IMR-90 (cell line): ENCODE measurements at regions not wholly inside any gene's neighbourhood (a gene's known extent, or its start where the extent isn't known, plus 50 kb on each side); places are given as distances from the start of the nearest gene placed in this dataset.
A peak's percentile ranks its signal among the peaks of the same experiment; 100 is the strongest.

Source experiments
- ATAC-seq: fragments of 200-7000 bp; cut with Tn5 transposase; 2 replicates; pipeline ENCODE4 v1.9.1; 2020; ENCODE audit warnings: low read depth, mild to moderate bottlenecking, moderate library complexity
- BruUV-seq: library from RNA; stranded (reverse); fragments of 400-500 nt; replicated peaks from 2 replicates; lab custom pipeline; 2021; lab: Mats Ljungman, UMichigan
- CTCF ChIA-PET: fragments of 300-600 bp; formaldehyde crosslinking; extraction: SDS; loops from one replicate; lab custom pipeline; 2021; ENCODE audit warnings: antibody characterized with exemption; lab: Yijun Ruan, JAX
- POLR2A ChIA-PET: fragments of 300-600 bp; sonication (Branson Sonifier 250); formaldehyde crosslinking; loops from one replicate; lab custom pipeline; 2022; ENCODE audit warnings: antibody characterized with exemption; ENCODE audit not compliant: unreplicated experiment; lab: Charles Lee
- DNase-seq: peaks from one replicate; pipeline ENCODE4 v3.0.0; 2013
- H2AFZ ChIP-seq: replicated peaks from 2 replicates; pipeline ENCODE3; 2013; ENCODE audit warnings: low read length, mild to moderate bottlenecking; ENCODE audit not compliant: poor library complexity
- H2AK5ac ChIP-seq: 2 replicates; pipeline ENCODE4 v1.6.1; 2013; ENCODE audit warnings: low read depth, low read length, inconsistent platforms
- H2AK9ac ChIP-seq: replicated peaks from 2 replicates; pipeline ENCODE3; 2013; ENCODE audit warnings: mild to moderate bottlenecking, low read depth, low read length, moderate library complexity; ENCODE audit not compliant: poor library complexity
- H2BK120ac ChIP-seq: 2 replicates; pipeline ENCODE4 v1.6.1; 2013; ENCODE audit warnings: low read depth, low read length, inconsistent platforms
- H2BK15ac ChIP-seq: 3 replicates; pipeline ENCODE4 v1.6.1; 2013; ENCODE audit warnings: low read depth, low read length, inconsistent platforms
- H2BK20ac ChIP-seq: 2 replicates; pipeline ENCODE4 v1.6.1; 2013; ENCODE audit warnings: low read depth, mild to moderate bottlenecking, inconsistent platforms, low read length, moderate library complexity
- H2BK5ac ChIP-seq: 2 replicates; pipeline ENCODE4 v1.6.1; 2013; ENCODE audit warnings: mild to moderate bottlenecking, low read depth, low read length, inconsistent platforms; ENCODE audit not compliant: poor library complexity, severe bottlenecking
- H3K14ac ChIP-seq: replicated peaks from 2 replicates; pipeline ENCODE4 v1.6.1; 2013; ENCODE audit warnings: low read depth, low read length, inconsistent platforms
- H3K18ac ChIP-seq: 2 replicates; pipeline ENCODE4 v1.6.1; 2013; ENCODE audit warnings: low read depth, low read length, control low read depth
- H3K23ac ChIP-seq: 2 replicates; pipeline ENCODE4 v1.6.1; 2013; ENCODE audit warnings: low read depth, low read length, inconsistent platforms
- H3K27ac ChIP-seq: 2 replicates; pipeline ENCODE4 v1.5.1; 2013; ENCODE audit warnings: mild to moderate bottlenecking, control low read depth, low read length; ENCODE audit not compliant: insufficient read depth
- H3K27me3 ChIP-seq: 2 replicates; pipeline ENCODE4 v1.6.1; 2013; ENCODE audit warnings: low read length; ENCODE audit not compliant: control insufficient read depth, insufficient read depth
- H3K36me3 ChIP-seq: 2 replicates; pipeline ENCODE4 v1.6.1; 2013; ENCODE audit warnings: low read length, mixed read lengths; ENCODE audit not compliant: control insufficient read depth, insufficient read depth
- H3K4ac ChIP-seq: 2 replicates; pipeline ENCODE4 v1.6.1; 2013; ENCODE audit warnings: low read depth, low read length, inconsistent platforms
- H3K4me1 ChIP-seq: 2 replicates; pipeline ENCODE4 v1.6.1; 2013; ENCODE audit warnings: low read length, mixed read lengths; ENCODE audit not compliant: control insufficient read depth, insufficient read depth
- H3K4me2 ChIP-seq: 2 replicates; pipeline ENCODE4 v1.6.1; 2013; ENCODE audit warnings: low read depth, mild to moderate bottlenecking, control low read depth, low read length, moderate library complexity
- H3K4me3 ChIP-seq: 2 replicates; pipeline ENCODE4 v1.5.1; 2013; ENCODE audit warnings: low read depth, mild to moderate bottlenecking, control low read depth, low read length, moderate library complexity; ENCODE audit not compliant: insufficient read depth
- H3K56ac ChIP-seq: 2 replicates; pipeline ENCODE4 v1.6.1; 2013; ENCODE audit warnings: low read length, inconsistent platforms; ENCODE audit not compliant: insufficient read depth; ENCODE audit errors: extremely low read depth
- H3K79me1 ChIP-seq, 2 experiments: 2 replicates each; pipeline ENCODE4 v1.6.1; 2013; ENCODE audit warnings: low read length in 2 of 2, inconsistent platforms in 1 of 2, low read depth in 1 of 2
- H3K9ac ChIP-seq: 2 replicates; pipeline ENCODE4 v1.6.1; 2013; ENCODE audit warnings: low read depth, low read length, control low read depth
- H3K9me1 ChIP-seq: 2 replicates; pipeline ENCODE4 v1.6.1; 2013; ENCODE audit warnings: low read length, inconsistent platforms; ENCODE audit not compliant: insufficient read depth
- H3K9me3 ChIP-seq: 2 replicates; pipeline ENCODE4 v1.6.1; 2013; ENCODE audit warnings: low read length; ENCODE audit not compliant: control insufficient read depth, insufficient read depth
- H4K20me1 ChIP-seq: 2 replicates; pipeline ENCODE4 v1.6.1; 2013; ENCODE audit warnings: low read length, inconsistent platforms; ENCODE audit not compliant: insufficient read depth
- H4K5ac ChIP-seq: 2 replicates; pipeline ENCODE4 v1.6.1; 2013; ENCODE audit warnings: mild to moderate bottlenecking, low read depth, low read length, control low read depth
- H4K8ac ChIP-seq, 2 experiments: 2 replicates each; pipeline ENCODE4 v1.6.1; 2013; ENCODE audit warnings: low read depth in 2 of 2, low read length in 2 of 2, control low read depth in 1 of 2, inconsistent platforms in 1 of 2
- H4K91ac ChIP-seq: 2 replicates; pipeline ENCODE4 v1.6.1; 2013; ENCODE audit warnings: low read depth, low read length, inconsistent platforms; ENCODE audit not compliant: insufficient read depth
- RAD21 ChIP-seq: IDR thresholded peaks from 2 replicates; pipeline ENCODE4 v1.6.1; 2012; ENCODE audit warnings: low read length, improper control_type of control experiment
- SMC3 ChIP-seq: fragments of 150-350 bp; IDR thresholded peaks from 2 replicates; pipeline ENCODE4 v1.6.1; 2016; ENCODE audit warnings: low read depth, mild to moderate bottlenecking, antibody characterized with exemption, low read length, moderate library complexity
- WGBS, 2 experiments: methylation state at CpG; one replicate each; pipeline versions ENCODE4 v1.1.5 to v1.1.7; 2013; ENCODE audit warnings: missing lambda C conversion rate in 2 of 2; ENCODE audit not compliant: insufficient read length in 1 of 2; ENCODE audit errors: extremely low coverage in 2 of 2; 5-methylcytosine and 5-hydroxymethylcytosine counted together
- dilution Hi-C: fragments of 300-500 bp; cut with HindIII; formaldehyde crosslinking; loops from one replicate; pipeline ENCODE4 v1.14.3; 2018; ENCODE audit warnings: low sequenced_read_pairs; ENCODE audit not compliant: unreplicated experiment
- in situ Hi-C: fragments of 300-500 bp; cut with MboI; formaldehyde crosslinking; loops from 3 replicates; pipeline ENCODE4 v1.14.3; 2019; ENCODE audit warnings: low sequenced_read_pairs, inconsistent platforms, mixed read lengths
- intact Hi-C: fragments of 100-400 bp; cut with micrococcal nuclease; formaldehyde crosslinking; loops from 2 replicates; pipeline ENCODE4 v1.10.0; 2022
- TF ChIP-seq, protein P1 (sequence below): fragments of 150-350 bp; IDR thresholded peaks from 2 replicates; pipeline ENCODE4 v1.6.1; 2017; ENCODE audit warnings: mild to moderate bottlenecking, antibody characterized with exemption, low read length, low read depth

DNA sequence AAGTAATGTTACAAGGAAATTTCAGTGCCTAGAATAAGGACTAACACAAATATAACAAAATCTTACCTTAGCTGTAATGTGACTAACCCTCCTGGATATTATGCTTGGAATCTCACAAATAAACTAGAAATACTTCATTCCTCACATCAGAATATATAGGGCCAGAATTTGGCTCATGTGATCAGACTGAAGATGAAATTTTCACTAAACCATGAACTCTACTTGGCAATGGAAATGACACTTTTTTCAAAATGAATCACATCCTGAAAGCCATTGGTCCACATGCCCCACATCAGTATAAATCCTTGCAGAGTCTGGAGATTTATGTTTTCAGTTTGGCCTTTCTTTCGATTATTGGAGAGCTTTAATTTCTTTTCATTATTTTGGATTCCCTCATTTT is 227.8 kb downstream of the NRIP1 start:
- Histone ChIP-seq H3K14ac (no peak overlapping the region), H3K4me3 (no peak overlapping the region), H3K9me1 (no peaks in the 10 kb centered on the region), H2BK20ac (no peak overlapping the region), H3K9me3 (no peaks in the 10 kb centered on the region; the same call in 1 of the 2 replicates), H4K20me1 (no peaks in the 10 kb centered on the region), H3K23ac (no peak overlapping the region), H3K18ac (no peak overlapping the region; the same call in 1 of the 2 replicates), H3K79me1 (no peaks in the 10 kb centered on the region), H4K5ac (no peak overlapping the region), H3K27ac (no peak overlapping the region), H2AK9ac (no peak overlapping the region), H3K9ac (no peak overlapping the region), H3K56ac (no peak overlapping the region), H3K4me2 (peak overlapping the region; percentile 38; the same call in 1 of the 2 replicates), H2AK5ac (no peak overlapping the region), H2BK5ac (peak overlapping the region; percentile 76), H4K91ac (no peak overlapping the region), H2AFZ (no peak overlapping the region), H3K4me1 (peaks cover 2% of the 10 kb centered on the region; the same call in 1 of the 2 replicates), H2BK120ac (no peak overlapping the region), H4K8ac (no peak overlapping the region), H2BK15ac (no peak overlapping the region), H3K27me3 (no peaks in the 10 kb centered on the region), H3K36me3 (no peaks in the 10 kb centered on the region), H3K4ac (no peak overlapping the region)
- ChIA-PET POLR2A (no interaction called here), CTCF (no interaction called here)
- dilution Hi-C loops = no loop called here
- DNase-seq (peak; percentile 59), ATAC-seq (peak; percentile 53; the same call in 1 of the 2 replicates)
- no CpG with 5 or more reads among the region's 1 CpG for WGBS, 2 experiments
- in situ Hi-C loops = no loop called here
- TF ChIP-seq, protein P1, sequence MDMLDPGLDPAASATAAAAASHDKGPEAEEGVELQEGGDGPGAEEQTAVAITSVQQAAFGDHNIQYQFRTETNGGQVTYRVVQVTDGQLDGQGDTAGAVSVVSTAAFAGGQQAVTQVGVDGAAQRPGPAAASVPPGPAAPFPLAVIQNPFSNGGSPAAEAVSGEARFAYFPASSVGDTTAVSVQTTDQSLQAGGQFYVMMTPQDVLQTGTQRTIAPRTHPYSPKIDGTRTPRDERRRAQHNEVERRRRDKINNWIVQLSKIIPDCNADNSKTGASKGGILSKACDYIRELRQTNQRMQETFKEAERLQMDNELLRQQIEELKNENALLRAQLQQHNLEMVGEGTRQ = no peak; the same call in 1 of the 2 replicates
- TF ChIP-seq SMC3 (no peak), RAD21 (no peak)
- intact Hi-C loops = no loop called here
- no TSS peak for BruUV-seq
